ENCODE measurements at regions not wholly inside any gene's neighbourhood (a gene's known extent, or its start where the extent isn't known, plus 50 kb on each side); places are given as distances from the start of the nearest gene placed in this dataset.

DNA sequence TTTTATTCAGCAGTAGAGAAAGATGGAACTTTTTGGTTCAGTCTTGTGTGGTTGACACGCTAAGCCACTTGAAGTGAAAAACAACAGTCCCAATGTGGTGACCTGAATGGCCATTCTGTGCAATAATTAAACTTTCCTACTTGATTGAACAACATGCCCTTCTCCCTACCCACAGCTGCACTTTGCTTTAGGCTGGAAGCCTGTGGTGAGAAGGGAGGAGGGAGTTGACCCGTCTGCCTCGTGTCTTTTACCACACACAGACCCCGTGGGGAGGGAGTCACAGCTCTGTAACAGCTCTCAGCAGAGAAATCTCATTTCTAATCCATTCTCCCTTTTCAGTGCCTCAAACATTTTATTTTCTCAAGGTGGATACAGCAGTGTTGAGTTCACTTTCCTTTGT is 138.2 kb upstream of the PKDCC start:
- Histone ChIP-seq H3K9me3 (ENCODE audit: control insufficient read depth in 2 of 2, low read length in 2 of 2) (no peaks in the 10 kb centered on the region), H3K4me1 (ENCODE audit: control insufficient read depth in 2 of 2, insufficient read depth in 2 of 2, low read length in 2 of 2) (peaks cover 10 to 11% of the 10 kb centered on the region in 2 donors), H3K4me3 (ENCODE audit: low read length in 2 of 2) (no peak overlapping the region), H3K27ac (ENCODE audit: low read depth in 2 of 2, low read length in 2 of 2) (no peak overlapping the region), H3K27me3 (ENCODE audit: control insufficient read depth in 2 of 2, insufficient read depth in 2 of 2, low read length in 2 of 2) (no peaks in the 10 kb centered on the region), H3K9ac (ENCODE audit: low read depth in 1 of 2, low read length in 2 of 2) (no peak overlapping the region), H3K36me3 (ENCODE audit: control insufficient read depth in 2 of 2, insufficient read depth in 2 of 2, low read length in 2 of 2) (no peaks in the 10 kb centered on the region)

GRCh38 chr2:41910126-41910525 is 137.7 kb upstream of the PKDCC start:
- Histone ChIP-seq H3K27ac (ENCODE audit: low read depth in 2 of 2, low read length in 2 of 2) (no peak overlapping the region), H3K4me3 (ENCODE audit: low read length in 2 of 2) (no peak overlapping the region), H3K36me3 (ENCODE audit: control insufficient read depth in 2 of 2, insufficient read depth in 2 of 2, low read length in 2 of 2) (no peaks in the 10 kb centered on the region), H3K4me1 (ENCODE audit: control insufficient read depth in 2 of 2, insufficient read depth in 2 of 2, low read length in 2 of 2) (peaks cover 10 to 11% of the 10 kb centered on the region in 2 donors), H3K9ac (ENCODE audit: low read depth in 1 of 2, low read length in 2 of 2) (no peak overlapping the region), H3K27me3 (ENCODE audit: control insufficient read depth in 2 of 2, insufficient read depth in 2 of 2, low read length in 2 of 2) (no peaks in the 10 kb centered on the region), H3K9me3 (ENCODE audit: control insufficient read depth in 2 of 2, low read length in 2 of 2) (no peaks in the 10 kb centered on the region)

DNA sequence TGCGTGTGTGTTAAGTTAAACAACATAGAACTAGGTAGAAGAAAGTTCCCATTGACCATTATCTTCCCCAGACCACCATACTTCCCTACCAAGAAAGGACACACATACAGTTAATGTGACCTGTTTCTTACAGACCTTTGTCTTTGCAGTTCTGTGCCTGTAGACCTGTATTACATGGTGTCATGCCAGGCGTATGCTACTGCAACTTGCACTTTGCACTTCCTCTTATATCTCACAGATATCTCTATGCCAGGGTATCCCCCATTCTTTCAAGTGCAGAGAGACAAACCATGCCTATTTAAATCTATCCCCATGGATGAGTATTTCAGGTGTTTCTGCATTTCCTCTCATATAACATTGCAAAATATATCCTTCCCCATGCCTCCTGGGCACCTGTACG is 136.8 kb upstream of the PKDCC start:
- Histone ChIP-seq H3K27me3 (ENCODE audit: control insufficient read depth in 2 of 2, insufficient read depth in 2 of 2, low read length in 2 of 2) (no peaks in the 10 kb centered on the region), H3K9ac (ENCODE audit: low read depth in 1 of 2, low read length in 2 of 2) (no peak overlapping the region), H3K9me3 (ENCODE audit: control insufficient read depth in 2 of 2, low read length in 2 of 2) (no peaks in the 10 kb centered on the region), H3K27ac (ENCODE audit: low read depth in 2 of 2, low read length in 2 of 2) (no peak overlapping the region), H3K4me1 (ENCODE audit: control insufficient read depth in 2 of 2, insufficient read depth in 2 of 2, low read length in 2 of 2) (peaks cover 10 to 11% of the 10 kb centered on the region in 2 donors), H3K4me3 (ENCODE audit: low read length in 2 of 2) (no peak overlapping the region), H3K36me3 (ENCODE audit: control insufficient read depth in 2 of 2, insufficient read depth in 2 of 2, low read length in 2 of 2) (no peaks in the 10 kb centered on the region)

- no peaks in the 10 kb centered on the region for H3K36me3 ChIP-seq (ENCODE audit: control insufficient read depth in 2 of 2, insufficient read depth in 2 of 2, low read length in 2 of 2)
- H3K4me1 ChIP-seq (ENCODE audit: control insufficient read depth in 2 of 2, insufficient read depth in 2 of 2, low read length in 2 of 2), result peaks cover 3 to 8% of the 10 kb centered on the region in 2 donors
- no peak overlapping the region for H3K4me3 ChIP-seq (ENCODE audit: low read length in 2 of 2)
- H3K27me3 ChIP-seq (ENCODE audit: control insufficient read depth in 2 of 2, insufficient read depth in 2 of 2, low read length in 2 of 2), result no peaks in the 10 kb centered on the region
- H3K27ac ChIP-seq (ENCODE audit: low read depth in 2 of 2, low read length in 2 of 2), result no peak overlapping the region
- H3K9me3 ChIP-seq (ENCODE audit: control insufficient read depth in 2 of 2, low read length in 2 of 2), result no peaks in the 10 kb centered on the region
- H3K9ac ChIP-seq (ENCODE audit: low read depth in 1 of 2, low read length in 2 of 2), result no peak overlapping the region
These were observed 135.5 kb upstream of the PKDCC start for GRCh38 chr2:41912337-41912736.

GRCh38 chr2:41912776-41913175 is 135.0 kb upstream of the PKDCC start:
- no peak overlapping the region for H3K27ac ChIP-seq (ENCODE audit: low read depth in 2 of 2, low read length in 2 of 2)
- peaks cover 2 to 6% of the 10 kb centered on the region in 2 donors for H3K4me1 ChIP-seq (ENCODE audit: control insufficient read depth in 2 of 2, insufficient read depth in 2 of 2, low read length in 2 of 2)
- no peak overlapping the region for H3K9ac ChIP-seq (ENCODE audit: low read depth in 1 of 2, low read length in 2 of 2)
- H3K9me3 ChIP-seq (ENCODE audit: control insufficient read depth in 2 of 2, low read length in 2 of 2), result no peaks in the 10 kb centered on the region
- no peak overlapping the region for H3K4me3 ChIP-seq (ENCODE audit: low read length in 2 of 2)
- H3K27me3 ChIP-seq (ENCODE audit: control insufficient read depth in 2 of 2, insufficient read depth in 2 of 2, low read length in 2 of 2), result no peaks in the 10 kb centered on the region
- H3K36me3 ChIP-seq (ENCODE audit: control insufficient read depth in 2 of 2, insufficient read depth in 2 of 2, low read length in 2 of 2), result no peaks in the 10 kb centered on the region

- Histone ChIP-seq H3K4me1 (ENCODE audit: control insufficient read depth in 2 of 2, insufficient read depth in 2 of 2, low read length in 2 of 2) (peaks cover 0 to under 1% of the 10 kb centered on the region in 2 donors), H3K27ac (ENCODE audit: low read depth in 2 of 2, low read length in 2 of 2) (no peak overlapping the region)
These were observed 134.5 kb upstream of the PKDCC start for GRCh38 chr2:41913311-41913710.

DNA sequence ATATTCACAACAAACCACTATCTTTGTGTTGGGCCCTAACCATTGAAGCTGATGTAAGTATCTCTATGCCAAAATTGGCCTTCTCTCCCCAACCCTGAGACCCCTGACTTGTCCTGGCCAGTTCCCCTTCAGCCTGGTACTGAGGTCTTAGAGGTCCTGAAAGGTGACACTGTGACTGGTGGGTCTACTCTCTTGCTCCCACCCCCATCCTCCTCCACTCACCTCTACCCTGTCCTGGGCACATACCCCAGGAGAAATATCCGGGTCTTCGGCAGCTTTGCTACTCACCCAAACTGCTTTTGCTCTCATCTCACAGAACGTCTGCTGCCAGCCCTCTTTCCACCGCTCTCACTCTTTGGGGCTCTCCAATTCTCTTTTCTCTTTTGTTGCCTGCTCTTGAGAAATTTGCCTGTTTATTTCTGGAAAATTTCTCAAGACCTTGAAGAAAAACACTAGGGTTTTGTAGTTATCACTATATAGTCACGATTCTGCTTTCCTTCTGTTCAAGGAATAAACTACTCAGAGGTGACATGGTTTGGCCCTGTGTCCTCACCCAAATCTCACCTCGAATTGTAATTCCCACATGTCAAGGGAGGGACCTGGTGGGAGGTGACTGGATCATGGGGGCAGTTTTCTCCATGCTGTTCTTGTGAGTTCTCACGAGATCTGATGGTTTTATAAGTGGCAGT is 133.8 kb upstream of the PKDCC start:
- Histone ChIP-seq H3K4me1 (ENCODE audit: control insufficient read depth in 2 of 2, insufficient read depth in 2 of 2, low read length in 2 of 2) (no peaks in the 10 kb centered on the region), H3K9ac (ENCODE audit: low read depth in 1 of 2, low read length in 2 of 2) (no peak overlapping the region), H3K27ac (ENCODE audit: low read depth in 2 of 2, low read length in 2 of 2) (no peak overlapping the region), H3K9me3 (ENCODE audit: control insufficient read depth in 2 of 2, low read length in 2 of 2) (no peaks in the 10 kb centered on the region), H3K4me3 (ENCODE audit: low read length in 2 of 2) (no peak overlapping the region), H3K36me3 (ENCODE audit: control insufficient read depth in 2 of 2, insufficient read depth in 2 of 2, low read length in 2 of 2) (no peaks in the 10 kb centered on the region), H3K27me3 (ENCODE audit: control insufficient read depth in 2 of 2, insufficient read depth in 2 of 2, low read length in 2 of 2) (no peaks in the 10 kb centered on the region)

More at GRCh38 chr2:41913311-41913710, 134.5 kb upstream of the PKDCC start:
- Histone ChIP-seq H3K27me3 (ENCODE audit: control insufficient read depth in 2 of 2, insufficient read depth in 2 of 2, low read length in 2 of 2) (no peaks in the 10 kb centered on the region), H3K4me3 (ENCODE audit: low read length in 2 of 2) (no peak overlapping the region), H3K36me3 (ENCODE audit: control insufficient read depth in 2 of 2, insufficient read depth in 2 of 2, low read length in 2 of 2) (no peaks in the 10 kb centered on the region), H3K9me3 (ENCODE audit: control insufficient read depth in 2 of 2, low read length in 2 of 2) (no peaks in the 10 kb centered on the region), H3K9ac (ENCODE audit: low read depth in 1 of 2, low read length in 2 of 2) (no peak overlapping the region)

- Histone ChIP-seq H3K4me3 (ENCODE audit: low read length in 2 of 2) (no peak overlapping the region), H3K36me3 (ENCODE audit: control insufficient read depth in 2 of 2, insufficient read depth in 2 of 2, low read length in 2 of 2) (no peaks in the 10 kb centered on the region), H3K9me3 (ENCODE audit: control insufficient read depth in 2 of 2, low read length in 2 of 2) (no peaks in the 10 kb centered on the region), H3K9ac (ENCODE audit: low read depth in 1 of 2, low read length in 2 of 2) (no peak overlapping the region), H3K4me1 (ENCODE audit: control insufficient read depth in 2 of 2, insufficient read depth in 2 of 2, low read length in 2 of 2) (no peaks in the 10 kb centered on the region), H3K27me3 (ENCODE audit: control insufficient read depth in 2 of 2, insufficient read depth in 2 of 2, low read length in 2 of 2) (no peaks in the 10 kb centered on the region), H3K27ac (ENCODE audit: low read depth in 2 of 2, low read length in 2 of 2) (no peak overlapping the region)
These were observed 132.9 kb upstream of the PKDCC start for GRCh38 chr2:41914936-41915335.

DNA sequence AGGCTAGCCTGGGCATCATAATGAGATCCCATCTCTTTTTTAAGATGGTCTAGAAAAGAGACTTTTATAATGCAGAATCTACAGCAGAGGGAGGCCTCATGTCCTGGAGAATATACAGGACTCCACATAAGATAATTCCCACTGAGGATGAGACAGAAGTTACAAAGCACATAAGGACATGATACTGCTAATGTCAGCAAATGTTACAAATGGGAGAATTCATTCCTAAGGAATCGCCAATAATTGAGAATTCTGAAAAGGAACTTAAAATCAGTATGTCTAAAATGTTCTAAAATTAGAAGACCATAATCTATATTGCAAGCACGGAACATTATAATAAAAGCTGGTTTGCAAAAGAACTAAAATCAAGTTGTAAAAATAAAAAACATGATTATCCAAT is 131.6 kb upstream of the PKDCC start:
- Histone ChIP-seq H3K36me3 (ENCODE audit: control insufficient read depth in 2 of 2, insufficient read depth in 2 of 2, low read length in 2 of 2) (no peaks in the 10 kb centered on the region), H3K27me3 (ENCODE audit: control insufficient read depth in 2 of 2, insufficient read depth in 2 of 2, low read length in 2 of 2) (no peaks in the 10 kb centered on the region), H3K9me3 (ENCODE audit: control insufficient read depth in 2 of 2, low read length in 2 of 2) (no peaks in the 10 kb centered on the region), H3K9ac (ENCODE audit: low read depth in 1 of 2, low read length in 2 of 2) (no peak overlapping the region), H3K4me1 (ENCODE audit: control insufficient read depth in 2 of 2, insufficient read depth in 2 of 2, low read length in 2 of 2) (no peaks in the 10 kb centered on the region), H3K27ac (ENCODE audit: low read depth in 2 of 2, low read length in 2 of 2) (no peak overlapping the region), H3K4me3 (ENCODE audit: low read length in 2 of 2) (no peak overlapping the region)

DNA sequence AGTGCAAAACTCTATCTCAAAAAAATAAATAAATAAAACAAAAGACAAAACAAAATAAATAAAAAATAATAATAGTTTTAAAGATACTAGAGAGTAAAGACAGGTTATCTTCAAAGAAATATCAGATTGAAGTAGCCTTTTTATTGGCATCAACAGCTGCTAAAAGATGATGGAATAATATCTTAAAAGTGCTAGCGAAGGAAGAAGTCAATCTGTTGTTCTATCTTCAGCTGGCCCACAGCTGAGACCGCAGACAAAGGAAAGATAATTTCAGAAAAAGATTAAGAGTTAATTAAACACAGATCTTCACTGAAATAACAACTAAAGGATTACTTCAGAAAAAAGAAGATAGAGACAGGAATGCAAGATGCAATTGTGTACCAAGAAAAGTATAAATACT is 130.2 kb upstream of the PKDCC start:
- no peaks in the 10 kb centered on the region for H3K4me1 ChIP-seq (ENCODE audit: control insufficient read depth in 2 of 2, insufficient read depth in 2 of 2, low read length in 2 of 2)
- H3K9ac ChIP-seq (ENCODE audit: low read depth in 1 of 2, low read length in 2 of 2), result no peak overlapping the region
- no peaks in the 10 kb centered on the region for H3K9me3 ChIP-seq (ENCODE audit: control insufficient read depth in 2 of 2, low read length in 2 of 2)
- no peaks in the 10 kb centered on the region for H3K36me3 ChIP-seq (ENCODE audit: control insufficient read depth in 2 of 2, insufficient read depth in 2 of 2, low read length in 2 of 2)
- H3K27ac ChIP-seq (ENCODE audit: low read depth in 2 of 2, low read length in 2 of 2), result no peak overlapping the region
- H3K27me3 ChIP-seq (ENCODE audit: control insufficient read depth in 2 of 2, insufficient read depth in 2 of 2, low read length in 2 of 2), result no peaks in the 10 kb centered on the region
- H3K4me3 ChIP-seq (ENCODE audit: low read length in 2 of 2), result no peak overlapping the region

All from mucosa of rectum (tissue), 2 donors.